ENCODE measurements at regions not wholly inside any gene's neighbourhood (a gene's known extent, or its start where the extent isn't known, plus 50 kb on each side); places are given as distances from the start of the nearest gene placed in this dataset.

GRCh38 chr15:53360881-53361280 is 398.6 kb downstream of the WDR72 start:
- TF ChIP-seq CTCF (conservative IDR thresholded peaks at IDR 0.05), result no peak

GRCh38 chr15:53359038-53359437 is 400.4 kb downstream of the WDR72 start:
- TF ChIP-seq CTCF (conservative IDR thresholded peaks at IDR 0.05), result no peak
- H3K27ac ChIP-seq, result no peak overlapping the region

More at GRCh38 chr15:53360881-53361280, 398.6 kb downstream of the WDR72 start:
- H3K27ac ChIP-seq, result no peak overlapping the region

GRCh38 chr15:53354874-53355273 is 404.6 kb downstream of the WDR72 start:
- no peak overlapping the region for H3K27ac ChIP-seq
- TF ChIP-seq CTCF (conservative IDR thresholded peaks at IDR 0.05), result no peak

GRCh38 chr15:53351373-53351772 is 408.1 kb downstream of the WDR72 start:
- H3K27ac ChIP-seq, result no peak overlapping the region
- TF ChIP-seq CTCF (conservative IDR thresholded peaks at IDR 0.05), result no peak

- no peak overlapping the region for H3K27ac ChIP-seq
- TF ChIP-seq CTCF (conservative IDR thresholded peaks at IDR 0.05), result no peak
Observed at GRCh38 chr15:53346583-53346982, 412.9 kb downstream of the WDR72 start.

- no peak for TF ChIP-seq CTCF (conservative IDR thresholded peaks at IDR 0.05)
- H3K27ac ChIP-seq, result no peak overlapping the region
Observed at GRCh38 chr15:53331328-53332190, 427.9 kb downstream of the WDR72 start.

- TF ChIP-seq CTCF (conservative IDR thresholded peaks at IDR 0.05), result no peak
- no peak overlapping the region for H3K27ac ChIP-seq
Observed at GRCh38 chr15:53328341-53328740, 431.1 kb downstream of the WDR72 start.

Data from VCaP (cell line).